GM23338 (cell line): ENCODE measurements at regions not wholly inside any gene's neighbourhood (a gene's known extent, or its start where the extent isn't known, plus 50 kb on each side); places are given as distances from the start of the nearest gene placed in this dataset.

ENCODE experiments used
- ATAC-seq: fragments of 200-7000 bp; cut with Tn5 transposase; 3 replicates; pipeline ENCODE4 v1.9.1; 2020
- DNase-seq: peaks from one replicate; pipeline ENCODE4 v3.0.0-alpha.2; 2015; ENCODE audit warnings: low spot score
- H2AFZ ChIP-seq: fragments of 200-600 bp; sonication (generic); 2 replicates; pipeline ENCODE4 v1.8.0; 2016; ENCODE audit warnings: antibody characterized with exemption, mild to moderate bottlenecking, moderate library complexity
- H3F3A ChIP-seq: fragments of 200-600 bp; sonication (generic); replicated peaks from 2 replicates; pipeline ENCODE4 v1.8.0; 2017; ENCODE audit warnings: antibody characterized with exemption, mixed run types, low read depth
- H3K27ac ChIP-seq: fragments of 200-600 bp; sonication (generic); 2 replicates; pipeline ENCODE4 v1.6.1; 2016; ENCODE audit warnings: low read depth
- H3K27me3 ChIP-seq: fragments of 200-600 bp; sonication (generic); 2 replicates; pipeline ENCODE4 v1.8.0; 2016; ENCODE audit warnings: mild to moderate bottlenecking, mixed run types, moderate library complexity; ENCODE audit not compliant: insufficient read depth
- H3K36me3 ChIP-seq: fragments of 200-600 bp; sonication (generic); 2 replicates; pipeline ENCODE4 v1.8.0; 2016; ENCODE audit warnings: mild to moderate bottlenecking; ENCODE audit not compliant: insufficient read depth
- H3K4me1 ChIP-seq: fragments of 200-600 bp; sonication (generic); 2 replicates; pipeline ENCODE4 v1.8.0; 2016; ENCODE audit warnings: mild to moderate bottlenecking, moderate library complexity; ENCODE audit not compliant: insufficient read depth
- H3K4me2 ChIP-seq: fragments of 200-600 bp; sonication (generic); 2 replicates; pipeline ENCODE4 v1.7.1; 2017; ENCODE audit warnings: mixed run types
- H3K4me3 ChIP-seq: fragments of 200-600 bp; sonication (generic); 2 replicates; pipeline ENCODE4 v1.6.1; 2016; ENCODE audit warnings: mixed run types
- H3K79me2 ChIP-seq: fragments of 200-600 bp; sonication (generic); replicated peaks from 2 replicates; pipeline ENCODE4 v1.8.0; 2017; ENCODE audit warnings: mild to moderate bottlenecking; ENCODE audit not compliant: insufficient read depth
- H3K9me2 ChIP-seq: fragments of 200-600 bp; sonication (generic); 2 replicates; pipeline ENCODE4 v1.8.0; 2017; ENCODE audit not compliant: insufficient read depth
- H4K20me1 ChIP-seq: fragments of 200-600 bp; sonication (generic); replicated peaks from 2 replicates; pipeline ENCODE4 v1.8.0; 2017; ENCODE audit warnings: mild to moderate bottlenecking; ENCODE audit not compliant: insufficient read depth
- H3K27ac Mint-ChIP-seq: 2 replicates; pipeline ENCODE4 v1.8.0; 2020; ENCODE audit warnings: inconsistent platforms, mild to moderate bottlenecking, moderate library complexity, mixed read lengths
- H3K27me3 Mint-ChIP-seq: 3 replicates; pipeline ENCODE4 v1.8.0; 2022; ENCODE audit warnings: low read depth, mild to moderate bottlenecking, moderate library complexity, mixed read lengths, inconsistent platforms; ENCODE audit not compliant: insufficient read depth, poor library complexity
- H3K36me3 Mint-ChIP-seq: 3 replicates; pipeline ENCODE4 v1.8.0; 2021; ENCODE audit warnings: low read depth, mild to moderate bottlenecking, inconsistent platforms, moderate library complexity, mixed read lengths
- H3K4me1 Mint-ChIP-seq: 3 replicates; pipeline ENCODE4 v1.8.0; 2020; ENCODE audit warnings: mild to moderate bottlenecking, inconsistent platforms, mixed read lengths
- H3K4me3 Mint-ChIP-seq: 3 replicates; pipeline ENCODE4 v1.8.0; 2021; ENCODE audit warnings: moderate library complexity, mild to moderate bottlenecking, inconsistent platforms, mixed read lengths
- H3K9me3 Mint-ChIP-seq: 3 replicates; pipeline ENCODE4 v1.8.0; 2020; ENCODE audit warnings: moderate library complexity, mild to moderate bottlenecking, inconsistent platforms, mixed read lengths
- CREB1 ChIP-seq: fragments of 250-450 bp; sonication (Bioruptor Pico); IDR thresholded peaks from 2 replicates; pipeline ENCODE4 v1.5.0; 2020; ENCODE audit warnings: low read depth, mild to moderate bottlenecking, moderate library complexity
- ETS1 ChIP-seq: IDR thresholded peaks from 2 replicates; pipeline ENCODE4 v1.6.1; 2016; ENCODE audit warnings: antibody characterized with exemption
- EZH2 ChIP-seq: fragments of 200-600 bp; sonication (generic); IDR thresholded peaks from one replicate; pipeline ENCODE4 v1.8.0; 2017; ENCODE audit warnings: antibody characterized with exemption, mild to moderate bottlenecking, low read depth; ENCODE audit not compliant: unreplicated experiment
- EZH2phosphoT487 ChIP-seq: fragments of 200-600 bp; sonication (generic); IDR thresholded peaks from one replicate; pipeline ENCODE4 v1.8.1; 2018; ENCODE audit warnings: antibody characterized with exemption; ENCODE audit not compliant: unreplicated experiment
- JUNB ChIP-seq: IDR thresholded peaks from one replicate; pipeline ENCODE4 v1.6.1; 2016; ENCODE audit warnings: antibody characterized with exemption; ENCODE audit not compliant: unreplicated experiment
- NANOG ChIP-seq: IDR thresholded peaks from 2 replicates; pipeline ENCODE4 v1.6.1; 2016; ENCODE audit warnings: antibody characterized with exemption, borderline replicate concordance
- POLR2AphosphoS5 ChIP-seq: IDR thresholded peaks from 2 replicates; pipeline ENCODE4 v1.6.1; 2016; ENCODE audit warnings: antibody characterized with exemption, low read depth
- REST ChIP-seq: IDR thresholded peaks from one replicate; pipeline ENCODE4 v1.6.1; 2018; ENCODE audit warnings: antibody characterized with exemption; ENCODE audit not compliant: unreplicated experiment
- STAT1 ChIP-seq: IDR thresholded peaks from one replicate; pipeline ENCODE4 v1.6.1; 2016; ENCODE audit warnings: antibody characterized with exemption; ENCODE audit not compliant: unreplicated experiment
- ZNF114 ChIP-seq: fragments of 250-450 bp; sonication (Bioruptor Pico); IDR thresholded peaks from 2 replicates; pipeline ENCODE4 v1.5.0; 2020; ENCODE audit warnings: mild to moderate bottlenecking, moderate library complexity
- ZNF331 ChIP-seq: fragments of 250-450 bp; sonication (Bioruptor Pico); IDR thresholded peaks from 2 replicates; pipeline ENCODE4 v1.5.0; 2020; ENCODE audit warnings: low read depth, mild to moderate bottlenecking, moderate library complexity
- ZNF462 ChIP-seq: fragments of 250-450 bp; sonication (Bioruptor Pico); IDR thresholded peaks from 2 replicates; pipeline ENCODE4 v1.5.0; 2020; ENCODE audit warnings: mild to moderate bottlenecking, moderate library complexity
- TF ChIP-seq, protein P1 (sequence below), 2 experiments: fragments of 200-600 bp in 1 of 2; sonication (generic) in 1 of 2; conservative IDR thresholded peaks; 2 replicates each; pipeline versions ENCODE4 v1.5.1 to v1.6.1; 2016 to 2017; ENCODE audit warnings: antibody characterized with exemption in 2 of 2, low read depth in 2 of 2, mild to moderate bottlenecking in 2 of 2, moderate library complexity in 1 of 2

GRCh38 chr2:122692400-122693083 lies 937.1 kb downstream of the TSN start:
- Histone ChIP-seq H3K4me1 (no peaks in the 10 kb centered on the region; the same call in 1 of the 2 replicates), H3K27me3 (no peaks in the 10 kb centered on the region), H3K27ac (no peak overlapping the region), H3K4me2 (no peak overlapping the region), H3F3A (no peaks in the 10 kb centered on the region), H4K20me1 (no peaks in the 10 kb centered on the region), H3K79me2 (no peaks in the 10 kb centered on the region), H3K4me3 (no peak overlapping the region), H3K36me3 (no peaks in the 10 kb centered on the region), H2AFZ (peak overlapping the region; percentile 9; the same call in 1 of the 2 replicates), H3K9me2 (peaks cover 8% of the 10 kb centered on the region; the same call in 1 of the 2 replicates)
- Mint-ChIP-seq H3K9me3 (peaks cover 4% of the 10 kb centered on the region; the same call in 2 of the 3 replicates), H3K27me3 (no peaks in the 10 kb centered on the region), H3K4me3 (no peak overlapping the region), H3K27ac (no peak overlapping the region), H3K36me3 (no peaks in the 10 kb centered on the region; the same call in 2 of the 3 replicates), H3K4me1 (peaks cover 9% of the 10 kb centered on the region)
- ATAC-seq, result no peak
- no peak for TF ChIP-seq ZNF114 (CRISPR knock-in tag)
- TF ChIP-seq EZH2phosphoT487, result no peak
- no peak for TF ChIP-seq JUNB
- TF ChIP-seq ZNF462 (CRISPR knock-in tag), result no peak
- no peak for TF ChIP-seq NANOG
- no peak for TF ChIP-seq CREB1 (CRISPR knock-in tag)
- no peak for TF ChIP-seq POLR2AphosphoS5
- no peak for TF ChIP-seq ETS1
- TF ChIP-seq EZH2, result no peak
- TF ChIP-seq ZNF331, result no peak
- no peak for TF ChIP-seq STAT1
- TF ChIP-seq, protein P1, sequence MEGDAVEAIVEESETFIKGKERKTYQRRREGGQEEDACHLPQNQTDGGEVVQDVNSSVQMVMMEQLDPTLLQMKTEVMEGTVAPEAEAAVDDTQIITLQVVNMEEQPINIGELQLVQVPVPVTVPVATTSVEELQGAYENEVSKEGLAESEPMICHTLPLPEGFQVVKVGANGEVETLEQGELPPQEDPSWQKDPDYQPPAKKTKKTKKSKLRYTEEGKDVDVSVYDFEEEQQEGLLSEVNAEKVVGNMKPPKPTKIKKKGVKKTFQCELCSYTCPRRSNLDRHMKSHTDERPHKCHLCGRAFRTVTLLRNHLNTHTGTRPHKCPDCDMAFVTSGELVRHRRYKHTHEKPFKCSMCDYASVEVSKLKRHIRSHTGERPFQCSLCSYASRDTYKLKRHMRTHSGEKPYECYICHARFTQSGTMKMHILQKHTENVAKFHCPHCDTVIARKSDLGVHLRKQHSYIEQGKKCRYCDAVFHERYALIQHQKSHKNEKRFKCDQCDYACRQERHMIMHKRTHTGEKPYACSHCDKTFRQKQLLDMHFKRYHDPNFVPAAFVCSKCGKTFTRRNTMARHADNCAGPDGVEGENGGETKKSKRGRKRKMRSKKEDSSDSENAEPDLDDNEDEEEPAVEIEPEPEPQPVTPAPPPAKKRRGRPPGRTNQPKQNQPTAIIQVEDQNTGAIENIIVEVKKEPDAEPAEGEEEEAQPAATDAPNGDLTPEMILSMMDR (conservative IDR thresholded peaks at IDR 0.05; ENCODE audit: low read depth in 2 of 2), result no peak
- TF ChIP-seq REST, result no peak
- no peak for DNase-seq
